ENCODE measurements at regions not wholly inside any gene's neighbourhood (a gene's known extent, or its start where the extent isn't known, plus 50 kb on each side); places are given as distances from the start of the nearest gene placed in this dataset.
"Not testable (repeated sequence)": the region's sequence is repeated elsewhere in the genome, so short reads cannot be mapped to it uniquely, and the experiment has no call there.

DNA sequence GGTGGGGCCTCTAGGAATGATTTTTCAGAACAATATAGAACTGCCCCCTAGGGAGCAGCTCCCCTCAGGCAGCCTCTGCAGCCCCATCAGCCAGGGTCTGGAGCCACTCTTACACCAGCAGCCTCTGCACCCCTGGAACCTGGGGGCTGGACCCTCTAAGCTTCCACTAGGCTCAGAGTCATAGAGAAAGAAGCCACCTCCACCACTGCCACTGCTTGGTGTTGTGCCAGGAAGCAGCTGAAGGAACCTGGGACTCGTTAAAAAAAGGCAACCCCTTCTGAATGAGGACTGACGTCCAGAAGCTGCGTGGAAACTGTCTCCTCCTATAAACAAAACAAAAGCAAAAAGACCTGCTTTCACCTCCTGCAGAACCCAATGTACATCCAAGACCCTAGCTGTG lies 98.1 kb upstream of the HS6ST1 start:
- no peak for DNase-seq

DNA sequence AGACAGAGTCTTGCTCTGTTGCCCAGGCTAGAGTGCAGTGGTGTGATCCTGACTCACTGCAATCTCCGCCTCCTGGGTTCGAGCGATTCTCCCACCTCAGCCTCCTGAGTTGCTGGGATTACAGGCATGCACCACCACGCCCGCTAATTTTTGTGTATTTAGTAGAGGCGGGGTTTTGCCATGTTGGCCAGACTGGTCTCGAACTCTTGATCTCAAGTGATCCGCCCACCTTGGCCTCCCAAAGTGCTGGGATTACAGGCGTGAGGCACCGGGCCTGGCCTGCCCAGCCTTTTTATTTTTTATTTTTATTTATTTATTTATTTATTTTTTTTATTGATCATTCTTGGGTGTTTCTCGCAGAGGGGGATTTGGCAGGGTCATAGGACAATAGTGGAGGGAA lies 98.6 kb upstream of the HS6ST1 start:
- DNase-seq: not testable (repeated sequence)

DNA sequence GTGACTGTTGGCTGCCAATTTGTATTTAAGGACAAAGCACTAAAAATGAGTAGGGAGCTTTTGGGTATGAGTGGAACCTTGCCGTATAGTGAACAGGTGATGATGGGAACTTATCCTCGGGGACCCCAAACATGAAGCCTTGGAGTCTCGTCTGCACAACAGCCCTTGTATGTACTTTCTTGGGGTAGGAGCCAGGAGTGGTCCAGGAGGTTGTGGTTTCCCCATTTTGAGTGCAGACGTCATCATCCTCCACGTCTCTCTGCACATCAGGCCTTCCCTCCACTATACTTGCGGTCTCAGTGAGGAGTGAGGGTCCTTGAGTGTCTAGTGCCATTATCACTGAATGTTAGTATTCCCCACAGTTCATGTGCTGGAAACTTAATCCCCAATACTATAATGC lies 101.5 kb upstream of the HS6ST1 start:
- DNase-seq: no peak

DNA sequence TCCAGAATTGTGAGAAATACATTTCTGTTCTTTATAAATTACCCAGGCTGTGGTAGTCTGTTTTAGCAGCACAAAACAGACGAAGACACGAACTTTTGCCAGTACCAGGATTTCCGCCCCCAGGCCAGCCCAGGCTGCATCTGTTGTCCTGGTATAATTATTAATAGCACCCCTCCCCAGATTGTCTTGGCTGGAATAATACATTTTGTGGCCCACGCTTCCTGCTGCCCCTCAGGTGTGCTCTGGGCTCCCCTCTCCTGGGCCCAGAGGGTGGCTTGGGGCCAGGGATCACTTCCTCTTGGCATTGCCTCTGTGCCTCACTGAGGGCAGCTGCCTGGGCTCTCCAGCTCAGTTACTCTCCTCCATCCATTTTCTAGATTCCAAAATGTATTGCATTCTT lies 102.1 kb upstream of the HS6ST1 start:
- DNase-seq: no peak

DNA sequence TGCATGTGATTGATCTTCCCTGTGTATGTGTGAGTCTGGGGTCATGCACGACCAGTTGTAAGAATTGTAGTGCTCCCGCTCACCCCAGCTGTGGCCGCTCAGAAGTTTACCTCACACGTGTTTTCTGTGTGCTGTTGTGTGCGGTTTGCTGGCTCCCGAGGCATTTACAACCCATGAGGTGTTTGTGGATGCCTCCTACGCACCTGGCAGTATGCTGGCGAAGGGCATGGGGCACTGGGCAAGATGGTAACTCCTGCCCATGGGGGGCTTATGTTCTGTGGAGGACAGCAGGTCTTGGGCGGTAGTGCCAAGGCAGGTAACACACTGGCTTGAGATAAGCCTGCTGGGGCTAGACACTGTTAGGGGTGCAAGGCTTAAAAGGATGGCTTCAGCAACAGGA lies 102.6 kb upstream of the HS6ST1 start:
- no peak for DNase-seq

DNA sequence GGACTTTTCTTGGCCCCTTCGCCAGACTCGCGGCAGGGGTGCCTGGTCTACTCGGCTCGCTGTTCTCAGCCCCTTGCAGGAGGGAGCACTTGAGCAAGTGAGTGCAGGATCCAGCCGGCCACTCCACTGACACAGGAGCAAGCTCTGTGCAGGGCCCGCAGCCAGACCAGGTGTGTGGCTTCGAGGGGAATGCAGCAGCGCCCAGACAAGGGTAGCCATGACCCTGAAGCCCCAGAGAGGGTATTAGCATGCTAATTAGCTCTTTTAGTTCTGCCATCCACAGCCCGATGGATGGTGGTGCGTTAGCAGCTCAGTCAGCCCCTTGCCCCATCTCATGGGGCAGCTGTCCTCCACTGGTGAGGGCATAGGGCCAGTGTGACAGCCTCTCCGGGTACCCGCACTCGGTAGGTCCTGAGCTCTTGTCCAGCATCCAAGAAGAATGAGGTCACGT lies 103.2 kb upstream of the HS6ST1 start:
- no peak for DNase-seq

DNA sequence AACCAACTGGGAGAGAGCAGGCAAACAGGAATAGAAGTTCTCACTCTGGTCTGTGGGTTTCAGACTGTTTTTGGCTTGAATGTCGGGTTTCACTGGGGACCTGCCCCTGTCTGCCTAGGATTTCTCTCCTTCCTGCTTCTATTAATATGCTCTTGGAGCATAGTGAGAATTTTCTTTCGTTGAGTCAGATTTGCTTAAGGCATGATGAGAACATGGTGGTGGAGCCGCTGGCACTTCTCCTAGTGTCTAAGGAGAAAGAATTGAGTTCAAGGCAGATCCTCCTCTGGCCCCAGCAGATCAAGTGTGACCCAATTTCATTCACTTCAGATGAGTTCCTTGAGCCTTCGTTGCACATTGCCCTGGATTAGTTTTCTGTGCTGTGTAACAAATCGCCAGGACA lies 103.9 kb upstream of the HS6ST1 start:
- DNase-seq: no peak

DNA sequence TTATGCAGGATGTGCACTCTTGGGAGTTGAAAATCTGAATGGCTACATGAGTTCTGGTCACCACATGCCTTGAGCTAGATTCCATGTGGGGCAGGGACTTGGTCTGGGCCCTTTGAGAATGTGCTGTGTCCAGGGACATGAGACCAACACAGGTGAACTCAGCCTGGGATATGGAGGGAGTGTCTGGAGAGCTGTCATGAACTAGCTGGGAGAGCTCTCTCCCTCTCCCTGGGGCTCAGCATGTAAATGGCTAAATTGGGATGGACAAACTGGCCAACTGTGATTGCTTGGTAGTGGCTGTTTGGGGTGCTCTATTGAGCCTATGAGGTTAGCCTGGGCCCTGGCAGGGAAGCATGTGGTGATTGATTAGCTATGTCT lies 105.1 kb upstream of the HS6ST1 start:
- no peak for DNase-seq

DNA sequence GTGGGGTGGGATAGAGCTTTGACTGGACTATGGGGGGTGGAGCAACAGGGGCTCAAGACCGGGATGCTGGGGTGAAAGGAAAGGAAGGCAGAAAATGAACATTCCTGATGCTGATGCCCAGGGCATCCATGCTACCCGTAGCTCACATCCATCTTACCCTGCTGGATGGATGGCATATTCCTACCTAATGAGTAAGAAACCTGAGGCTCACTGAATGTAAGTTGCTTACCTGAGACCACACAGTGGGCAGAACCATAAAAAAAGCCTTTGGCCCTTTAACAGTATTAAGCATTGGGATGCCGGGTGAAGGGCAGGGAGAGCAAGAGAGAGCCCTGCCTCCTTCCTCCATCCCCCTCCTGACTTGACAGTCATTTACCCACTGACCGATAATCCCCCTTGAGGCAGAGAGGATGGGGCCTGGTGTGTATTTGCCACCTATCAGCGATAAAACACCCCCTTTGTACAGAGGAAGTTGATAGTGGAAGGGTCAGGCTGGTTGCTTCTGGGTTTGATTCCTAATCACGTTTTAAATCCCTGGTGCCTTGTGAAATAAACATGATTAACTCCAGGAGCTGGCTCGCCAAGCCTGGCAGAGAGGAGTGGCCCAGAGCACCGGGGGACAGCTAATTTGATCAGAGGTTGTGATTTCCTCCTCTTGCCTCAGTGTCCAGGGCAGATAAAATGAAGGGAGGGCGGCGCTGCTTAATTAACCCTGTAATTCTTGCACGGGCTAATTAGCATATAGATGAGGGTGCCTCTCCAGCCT lies 105.9 kb upstream of the HS6ST1 start:
- no peak for DNase-seq

DNA sequence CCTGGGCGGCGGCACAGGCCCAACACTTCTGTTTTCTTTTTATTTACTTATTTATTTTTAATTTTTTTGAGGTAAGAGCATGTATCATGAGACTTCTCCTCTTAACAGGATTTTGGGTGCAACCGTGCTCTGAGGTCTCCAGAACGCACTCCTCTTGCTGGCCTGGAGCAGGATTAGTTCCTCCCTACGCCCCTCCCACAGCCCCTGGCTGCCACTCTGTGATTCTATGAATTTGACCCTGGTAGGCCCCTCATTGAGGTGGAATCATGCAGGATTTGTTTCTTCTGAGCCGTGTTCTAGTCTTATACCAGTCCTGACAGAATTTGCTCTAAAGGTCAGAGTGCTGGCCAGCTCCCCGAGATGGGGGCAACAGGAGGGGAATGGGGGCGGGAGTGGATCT lies 106.5 kb upstream of the HS6ST1 start:
- no peak for DNase-seq

DNA sequence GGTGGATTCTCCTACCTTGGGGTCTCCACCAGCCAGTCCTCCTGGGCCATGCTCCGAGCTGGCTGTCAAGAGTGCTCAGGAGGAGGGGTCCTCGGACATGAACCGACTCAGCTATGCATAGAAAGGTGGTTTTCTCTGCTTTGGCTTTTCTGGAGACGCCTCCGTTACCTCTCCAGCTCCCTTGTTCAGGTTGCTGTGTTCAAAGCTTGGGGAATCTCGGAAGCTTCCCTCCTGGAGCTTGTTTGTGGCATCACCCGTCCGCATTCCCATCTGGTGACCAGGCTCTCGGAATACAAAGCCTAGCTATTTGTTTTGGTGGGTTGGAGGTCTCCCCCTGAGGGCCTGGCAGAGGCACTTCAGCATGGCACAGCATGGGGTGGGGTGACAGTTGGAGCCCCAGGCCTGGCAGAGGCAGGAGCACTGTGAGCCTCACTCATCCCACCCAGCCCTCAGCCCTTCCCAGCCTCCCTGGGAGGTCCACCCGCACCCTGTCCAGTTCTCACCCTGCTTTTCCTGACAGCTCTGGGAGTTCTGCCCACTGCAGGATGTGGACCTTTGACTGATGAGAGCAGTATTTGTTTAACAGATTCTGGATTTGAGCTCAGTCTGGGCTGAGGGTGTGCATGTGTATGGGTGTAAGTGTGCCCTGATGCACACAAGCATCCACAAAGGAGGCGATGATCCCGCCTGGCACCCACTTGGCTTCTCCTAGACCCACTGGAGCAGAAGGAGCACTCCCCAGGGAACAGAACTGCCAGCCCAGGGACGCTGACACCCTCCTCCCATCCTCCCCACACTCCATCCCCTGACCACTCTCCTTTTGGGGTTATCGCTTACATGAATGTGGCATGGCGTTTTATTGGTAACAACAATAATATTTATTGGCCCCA lies 107.3 kb upstream of the HS6ST1 start:
- no peak for DNase-seq

DNA sequence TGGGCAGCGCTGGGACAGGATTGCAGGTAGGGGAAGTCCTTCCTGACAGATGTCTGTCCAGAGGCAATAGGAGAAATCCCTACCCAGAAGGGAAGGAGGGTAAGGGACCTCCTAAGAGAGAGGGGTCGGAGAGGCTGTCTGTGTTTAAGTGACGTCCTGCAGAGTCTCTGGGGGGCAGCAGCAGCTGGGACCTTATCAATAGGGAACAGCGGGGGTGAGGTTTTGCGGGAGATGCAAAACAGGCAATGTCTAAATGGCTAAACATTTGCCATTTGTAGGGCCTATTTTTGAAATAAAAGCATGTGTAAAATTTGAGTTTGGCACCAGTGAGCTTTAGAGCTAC lies 108.7 kb upstream of the HS6ST1 start:
- no peak for DNase-seq

DNA sequence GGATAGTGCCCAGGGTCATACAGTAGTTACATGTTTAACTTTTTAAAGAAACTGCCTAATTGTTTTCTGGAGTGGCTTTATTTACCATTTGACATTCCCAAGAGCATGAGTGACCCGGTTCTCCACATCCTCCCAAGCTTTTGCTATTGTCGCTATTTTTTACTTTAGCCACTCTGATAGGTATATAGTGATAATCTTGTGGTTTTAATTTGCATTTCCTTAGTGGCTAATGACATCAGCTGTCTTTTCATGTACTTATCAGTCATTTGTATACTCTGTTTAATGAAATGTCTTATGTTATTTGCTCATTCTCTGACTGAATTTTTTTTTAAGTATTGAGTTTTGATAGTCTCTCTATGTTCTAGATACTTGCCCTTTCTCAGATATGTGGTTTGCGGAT lies 109.7 kb upstream of the HS6ST1 start:
- DNase-seq: no peak

DNA sequence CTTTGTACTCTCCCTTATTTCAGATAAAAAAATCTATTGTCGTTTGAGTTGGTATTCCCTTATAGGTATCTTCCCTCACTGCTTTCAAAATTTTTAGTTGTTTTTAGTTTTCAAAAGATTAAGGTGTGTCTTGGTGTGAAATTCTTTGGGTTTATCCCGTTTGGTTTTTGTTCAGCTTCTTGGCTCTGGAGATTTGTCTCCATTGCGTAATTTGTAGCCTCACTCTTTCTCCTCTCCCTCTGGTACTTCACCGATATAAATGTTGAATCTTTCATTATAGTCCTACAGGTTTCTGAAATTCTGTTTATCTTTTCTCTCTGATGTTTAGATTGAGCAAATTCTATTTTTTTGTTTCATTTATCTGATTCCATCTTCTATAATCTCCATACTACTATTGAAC lies 113.8 kb upstream of the HS6ST1 start:
- no peak for DNase-seq

DNA sequence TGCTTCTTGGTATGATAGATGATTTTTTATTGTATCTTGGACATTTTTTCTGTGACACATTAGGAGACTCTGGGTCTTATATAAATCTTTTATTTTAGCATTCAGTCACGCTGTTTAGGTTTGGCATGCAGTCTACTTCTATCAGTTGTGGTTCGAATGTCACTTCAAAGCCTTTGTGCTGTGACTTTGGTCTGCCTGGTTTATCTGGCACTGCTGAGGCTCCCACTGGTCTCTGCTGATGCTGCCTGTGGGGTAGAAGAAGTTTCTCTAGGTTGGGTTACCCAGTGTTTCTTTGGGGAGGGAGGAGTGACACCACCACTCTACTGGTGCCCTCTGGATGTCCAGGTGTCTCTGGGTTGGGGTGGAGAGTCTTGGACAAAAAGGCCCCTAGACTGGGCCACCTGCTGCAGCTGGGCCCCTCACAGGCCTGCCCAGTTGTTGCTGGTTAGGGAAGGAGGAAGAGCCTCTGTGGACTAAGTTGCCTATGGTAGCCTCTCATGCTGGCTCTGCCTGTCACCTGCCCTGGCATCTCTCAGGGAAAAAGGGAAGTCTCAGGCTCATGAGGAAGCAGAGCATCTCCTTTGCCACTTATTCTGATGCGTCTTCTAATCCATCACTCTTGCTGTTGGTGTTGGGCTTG lies 115.4 kb upstream of the HS6ST1 start:
- DNase-seq: no peak

DNA sequence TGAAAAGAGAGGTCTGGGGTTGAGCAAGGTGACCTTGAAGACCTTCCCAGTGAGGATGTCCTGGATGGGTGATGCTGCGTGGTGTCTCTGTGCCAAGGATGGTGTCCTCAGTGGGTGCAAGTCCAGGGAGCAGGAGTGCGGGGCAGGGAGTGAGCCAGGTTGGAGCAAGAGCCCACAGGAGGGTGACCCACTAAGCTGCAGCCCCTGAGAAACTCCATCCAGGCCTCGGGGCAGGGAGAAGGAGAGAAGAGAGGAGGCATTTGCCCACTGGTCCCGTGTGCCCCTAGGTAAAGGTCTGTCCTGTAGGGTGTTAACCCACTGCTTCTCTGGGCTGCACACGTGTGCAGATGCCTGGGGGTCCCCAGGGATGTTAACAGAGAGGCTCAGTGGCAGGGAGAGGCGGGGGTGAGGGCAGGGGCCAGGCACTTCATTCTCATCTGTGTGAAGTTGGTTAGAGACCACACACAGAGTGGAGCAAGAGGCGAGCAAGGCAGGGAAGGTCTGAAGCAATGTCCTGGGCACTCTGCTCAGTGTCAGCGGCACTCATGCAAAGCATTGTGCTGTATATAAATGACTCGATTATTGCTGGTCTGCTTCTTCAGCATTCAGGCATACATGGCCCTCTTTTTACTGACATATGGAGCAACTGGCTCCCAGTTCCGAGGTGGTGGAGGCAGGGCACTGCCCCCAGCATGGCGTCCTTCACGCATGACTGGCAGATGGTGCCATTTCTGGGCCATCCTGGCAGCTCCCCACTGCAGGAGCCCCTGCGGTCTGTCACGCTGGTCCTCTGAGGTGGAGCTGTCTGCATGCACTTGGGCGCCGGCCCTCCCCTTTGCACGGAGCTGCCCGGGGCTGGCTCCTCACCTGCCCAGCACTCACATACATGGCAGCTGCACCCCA lies 117.2 kb upstream of the HS6ST1 start:
- DNase-seq: no peak

DNA sequence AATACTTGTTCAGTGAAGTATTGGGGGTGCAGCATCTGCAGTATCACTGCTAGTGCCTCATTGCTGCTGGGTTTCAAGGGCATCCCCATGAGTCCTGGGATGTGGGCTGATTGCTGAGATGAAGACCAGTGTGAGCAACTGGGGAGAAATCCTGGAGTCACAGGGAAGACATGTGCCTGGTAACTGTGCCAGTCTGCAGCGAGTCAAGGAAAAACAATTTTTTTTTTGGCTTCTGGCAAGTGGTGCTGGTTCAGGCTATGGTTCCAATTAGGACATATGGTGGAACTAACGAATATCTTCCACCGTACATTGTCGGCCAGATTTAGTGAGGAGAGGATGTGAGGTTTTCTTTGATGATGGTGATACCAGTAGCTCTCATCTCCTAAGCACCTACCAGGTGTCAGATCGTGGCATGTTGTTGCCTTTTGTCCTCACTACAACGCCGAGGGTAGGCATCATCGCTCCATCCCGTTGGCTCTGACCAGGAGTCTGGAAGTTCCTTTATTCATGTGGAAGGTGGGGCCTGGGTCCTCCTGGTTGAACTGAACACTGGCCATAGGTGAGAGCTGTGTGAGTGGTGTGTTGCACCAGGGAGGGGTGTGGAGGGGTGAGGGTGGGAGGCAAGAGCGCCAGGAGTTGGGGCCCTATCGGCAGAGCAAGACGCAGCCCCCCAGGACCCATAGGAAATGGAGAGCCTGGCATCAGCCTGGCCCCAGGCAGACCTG lies 118.0 kb upstream of the HS6ST1 start:
- DNase-seq: no peak

DNA sequence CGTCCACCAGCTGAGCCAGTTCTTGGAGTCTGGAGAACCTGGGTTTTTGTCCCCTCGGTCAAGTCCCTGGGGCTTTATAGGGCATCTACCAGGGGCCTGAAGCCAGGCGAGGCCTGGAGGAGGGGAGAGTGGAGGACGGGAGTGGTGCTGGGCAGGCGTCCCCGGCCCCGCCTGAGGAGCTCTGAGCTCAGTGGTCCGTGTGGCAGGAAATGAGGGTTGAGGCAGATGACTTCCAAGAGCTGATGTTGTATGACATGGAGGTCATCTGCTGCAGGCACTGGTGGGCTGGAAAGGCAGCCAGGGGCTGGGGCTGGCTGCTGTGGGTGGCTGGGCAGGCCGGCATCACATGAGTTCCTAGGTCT lies 118.5 kb upstream of the HS6ST1 start:
- no peak for DNase-seq

DNA sequence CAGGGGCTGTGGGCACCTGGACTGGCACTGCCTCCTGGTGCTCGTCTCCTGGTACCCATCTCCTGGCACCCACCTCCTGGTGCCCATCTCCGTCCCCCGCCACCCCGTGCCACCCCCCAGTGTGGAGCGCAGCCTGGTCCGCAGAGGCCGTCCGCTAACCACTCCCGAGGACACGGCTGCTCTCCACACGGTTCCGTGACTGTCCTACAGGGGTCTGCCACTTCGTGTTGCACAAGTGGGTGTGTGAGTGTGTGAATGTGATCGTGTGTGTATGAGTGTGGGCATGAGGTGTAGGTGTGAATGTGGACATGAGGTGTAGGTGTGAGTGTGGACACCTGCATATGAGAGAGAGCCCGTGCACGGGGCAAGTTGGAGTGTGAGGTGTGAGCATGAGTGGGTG lies 119.4 kb upstream of the HS6ST1 start:
- no peak for DNase-seq

DNA sequence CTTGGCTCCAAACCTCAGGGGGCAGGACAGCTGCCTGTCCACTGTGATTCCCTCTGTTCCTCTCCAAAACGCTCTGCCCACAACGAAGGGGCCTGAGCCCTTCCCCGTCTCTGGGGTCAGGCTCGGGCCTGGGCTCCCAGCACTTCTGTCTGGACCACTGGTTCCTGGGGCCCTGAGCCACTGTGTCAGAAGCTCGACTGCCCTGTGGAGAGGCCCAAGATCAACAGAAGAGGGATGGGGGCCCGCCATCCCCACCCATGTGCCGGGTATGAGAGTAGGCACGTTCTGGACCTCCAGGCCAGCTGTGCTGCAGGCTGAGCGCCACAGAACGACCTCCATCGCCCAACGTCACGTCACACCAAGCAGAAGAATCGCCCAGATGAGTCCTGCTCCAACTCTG lies 119.9 kb upstream of the HS6ST1 start:
- no peak for DNase-seq

DNA sequence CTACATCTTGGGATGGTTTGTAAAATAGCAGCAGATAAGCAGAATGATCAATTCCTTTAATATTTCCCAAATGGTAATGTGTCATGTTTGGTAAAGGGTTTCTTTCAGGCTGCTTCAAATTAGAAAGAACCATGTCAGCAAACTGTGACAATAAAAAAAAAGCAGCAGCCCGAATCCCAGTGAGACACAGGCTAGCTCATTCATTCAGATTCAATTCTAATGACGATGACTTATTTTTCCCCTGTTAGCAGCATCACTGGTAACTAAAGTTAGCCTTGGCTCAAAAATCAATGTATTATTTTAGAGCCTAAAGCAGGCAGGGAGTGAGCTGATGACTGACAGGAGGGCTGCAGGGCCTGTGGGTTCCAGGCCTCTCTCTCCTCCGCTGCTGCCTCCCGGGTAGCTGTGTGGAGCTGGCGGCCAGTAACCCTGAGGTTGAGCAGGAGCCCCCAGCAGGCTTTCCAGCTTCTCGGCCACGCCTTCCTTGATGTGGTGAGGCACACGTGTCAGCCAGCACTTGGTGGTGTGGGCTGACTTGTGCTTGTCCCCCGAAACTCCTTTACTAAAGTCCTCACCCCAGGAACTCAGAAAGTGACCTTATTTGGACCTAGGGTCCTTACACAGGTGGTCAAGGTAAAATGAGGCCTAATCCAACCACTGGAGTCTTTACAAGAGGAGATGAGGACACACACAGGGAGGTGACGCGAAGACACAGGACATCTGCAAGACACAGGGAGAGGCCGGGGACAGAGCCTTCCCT lies 120.5 kb upstream of the HS6ST1 start:
- no peak for DNase-seq

Measured in DMS153 (cell line).